Pancreas (tissue), 10 donors: ENCODE measurements at regions not wholly inside any gene's neighbourhood (a gene's known extent, or its start where the extent isn't known, plus 50 kb on each side); places are given as distances from the start of the nearest gene placed in this dataset.

Source experiments
- ATAC-seq, 4 donors: fragments of 200-7000 bp; cut with Tn5 transposase; one replicate each; pipeline versions ENCODE4 v1.8.0 to v1.9.1; 2020; ENCODE audit warnings: mild to moderate bottlenecking in 4 of 4, moderate library complexity in 4 of 4
- DNase-seq, 6 donors: peaks; one replicate each; pipeline ENCODE4 v3.0.0-alpha.2; 2020
- FAIRE-seq: peaks from 2 replicates; lab custom pipeline; 2012; peaks lifted over from hg19 to GRCh38; lab: Jason Lieb, UNC
- H3K27ac ChIP-seq, 4 donors: fragments of 200-600 bp; sonication (generic); 1 replicate in 3 of 4; 2 replicates in 1 of 4; pipeline versions ENCODE4 v1.5.0 to v1.8.0; 2020
- H3K27me3 ChIP-seq, 4 donors: fragments of 200-600 bp; one replicate each; pipeline ENCODE4 v1.8.0; 2021
- H3K36me3 ChIP-seq, 3 donors: fragments of 200-600 bp; sonication (generic) in 1 of 3; one replicate each; pipeline versions ENCODE4 v1.5.0 to v1.8.0; 2020 to 2021
- H3K4me1 ChIP-seq, 3 donors: fragments of 200-600 bp; one replicate each; pipeline ENCODE4 v1.8.0; 2021
- H3K4me3 ChIP-seq, 4 donors: fragments of 200-600 bp; sonication (generic) in 2 of 4; one replicate each; pipeline versions ENCODE4 v1.5.0 to v1.8.0; 2020 to 2021
- H3K9me3 ChIP-seq, 4 donors: fragments of 200-600 bp; one replicate each; pipeline ENCODE4 v1.8.0; 2021
- CTCF ChIP-seq, 4 donors: fragments of 200-600 bp; sonication (generic) in 3 of 4; IDR thresholded peaks; one replicate each; pipeline versions ENCODE4 v1.5.0 to v1.8.0; 2021; ENCODE audit warnings: antibody characterized with exemption in 4 of 4
- WGBS, 2 donors: extraction: QIAGEN DNeasy Blood & Tissue Kit; methylation state at CpG; one replicate each; pipeline ENCODE4 v1.1.7; 2013; 5-methylcytosine and 5-hydroxymethylcytosine counted together
- intact Hi-C, 3 donors: fragments of 100-400 bp; cut with DNase I; formaldehyde crosslinking; loops; one replicate each; pipeline versions ENCODE4 v1.11.1 to v1.14.2; 2022
- donor health status: healthy with polysubstance abuse.
- donor health status: DM: no; HTN: no; CAD: no; lungs with moderate emphysema.
- donor health status: DM: no; HTN: no; CAD: no.
- donor health status: control.
- donor health status: control.
- donor health status: Bipolar disorder and iron deficiency.
- donor health status: DM: yes; HTN: yes; CAD: no.
- donor health status: DM: no; HTN: no; CAD: no.
- donor health status: DM: no; HTN: no; CAD: no.
- donor health status: DM: yes; HTN: yes; CAD: no.

- ATAC-seq = no peak
- Histone ChIP-seq H3K4me3 (no peak overlapping the region), H3K4me1 (no peaks in the 10 kb centered on the region), H3K9me3 (no peaks in the 10 kb centered on the region), H3K27me3 (no peaks in the 10 kb centered on the region), H3K27ac (no peak overlapping the region), H3K36me3 (no peaks in the 10 kb centered on the region)
- no peak for DNase-seq
- no peak for TF ChIP-seq CTCF (IDR thresholded peaks at IDR 0.05)
- FAIRE-seq = no peak
- intact Hi-C loops = no loop called here
- WGBS, 2 donors = 45 to 49% methylated on average over 2 of the region's 2 CpGs
Observed at GRCh38 chr3:118505784-118506183, 528.9 kb downstream of the IGSF11 start.

DNA sequence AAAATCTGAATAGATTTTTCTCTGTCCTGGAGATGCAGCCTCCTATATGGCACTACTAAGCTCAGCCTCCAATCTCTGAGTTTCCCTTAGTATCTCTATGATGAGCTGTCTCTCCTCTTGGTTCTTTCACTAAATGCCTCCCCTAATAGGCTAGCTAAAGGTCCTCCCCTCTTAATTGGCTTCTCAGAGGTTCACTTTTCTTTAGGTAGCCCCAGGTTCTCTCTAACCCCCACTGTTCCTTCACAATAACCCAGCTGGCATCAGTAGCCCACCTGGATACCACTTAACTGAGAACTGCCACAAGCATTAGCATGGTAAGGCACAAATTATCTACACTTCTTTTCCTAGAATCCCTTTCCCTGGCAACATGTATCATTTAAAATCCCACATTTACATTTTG is 523.2 kb downstream of the IGSF11 start:
- intact Hi-C loops = no loop called here
- H3K4me3 ChIP-seq = no peak overlapping the region
- H3K36me3 ChIP-seq = no peaks in the 10 kb centered on the region
- no peak for ATAC-seq
- H3K9me3 ChIP-seq = no peaks in the 10 kb centered on the region
- no peaks in the 10 kb centered on the region for H3K27me3 ChIP-seq
- no peak for DNase-seq
- H3K27ac ChIP-seq = no peak overlapping the region
- no peaks in the 10 kb centered on the region for H3K4me1 ChIP-seq
- no peak for TF ChIP-seq CTCF (IDR thresholded peaks at IDR 0.05)
- FAIRE-seq = no peak

GRCh38 chr3:118512301-118512700 is 522.3 kb downstream of the IGSF11 start:
- FAIRE-seq = no peak
- WGBS, 2 donors = 58 to 59% methylated on average over 2 of the region's 2 CpGs
- TF ChIP-seq CTCF (IDR thresholded peaks at IDR 0.05) = no peak

GRCh38 chr3:118525077-118525476 is 509.6 kb downstream of the IGSF11 start:
- H3K4me1 ChIP-seq = no peaks in the 10 kb centered on the region
- DNase-seq (no peak), ATAC-seq (no peak), FAIRE-seq (no peak)
- no peaks in the 10 kb centered on the region for H3K27me3 ChIP-seq
- H3K9me3 ChIP-seq = no peaks in the 10 kb centered on the region
- TF ChIP-seq CTCF (IDR thresholded peaks at IDR 0.05) = no peak
- 57 to 60% methylated on average over 3 of the region's 3 CpGs for WGBS, 2 donors
- H3K4me3 ChIP-seq = no peak overlapping the region
- intact Hi-C loops = no loop called here
- H3K27ac ChIP-seq = no peak overlapping the region
- H3K36me3 ChIP-seq = no peaks in the 10 kb centered on the region

More at GRCh38 chr3:118512301-118512700, 522.3 kb downstream of the IGSF11 start:
- DNase-seq = no peak
- Histone ChIP-seq H3K27me3 (no peaks in the 10 kb centered on the region), H3K36me3 (no peaks in the 10 kb centered on the region), H3K27ac (no peak overlapping the region), H3K4me3 (no peak overlapping the region), H3K9me3 (no peaks in the 10 kb centered on the region), H3K4me1 (no peaks in the 10 kb centered on the region)
- intact Hi-C loops = no loop called here
- ATAC-seq = no peak

GRCh38 chr3:118526758-118527513 is 507.7 kb downstream of the IGSF11 start:
- 52 to 60% methylated on average over 1 of the region's 1 CpG for WGBS, 2 donors
- no peak overlapping the region for H3K27ac ChIP-seq
- ATAC-seq (no peak), FAIRE-seq (no peak), DNase-seq (no peak)
- no peaks in the 10 kb centered on the region for H3K27me3 ChIP-seq
- intact Hi-C loops = no loop called here
- no peaks in the 10 kb centered on the region for H3K4me1 ChIP-seq
- H3K9me3 ChIP-seq = no peaks in the 10 kb centered on the region
- no peaks in the 10 kb centered on the region for H3K36me3 ChIP-seq
- TF ChIP-seq CTCF (IDR thresholded peaks at IDR 0.05) = no peak
- H3K4me3 ChIP-seq = no peak overlapping the region
